Muscle layer of duodenum (tissue), 2 donors: ENCODE measurements at regions not wholly inside any gene's neighbourhood (a gene's known extent, or its start where the extent isn't known, plus 50 kb on each side); places are given as distances from the start of the nearest gene placed in this dataset.

Experiments
- H3K27ac ChIP-seq: one replicate; pipeline ENCODE4 v1.7.0; 2013; ENCODE audit warnings: mild to moderate bottlenecking, low read length
- H3K27me3 ChIP-seq: one replicate; pipeline ENCODE4 v1.7.0; 2013; ENCODE audit warnings: low read depth, mild to moderate bottlenecking, control low read depth, low read length
- H3K36me3 ChIP-seq, 2 donors: one replicate each; pipeline ENCODE4 v1.7.0; 2013; ENCODE audit warnings: low read length in 2 of 2, control low read depth in 1 of 2, mild to moderate bottlenecking in 1 of 2; ENCODE audit not compliant: insufficient read depth in 2 of 2, control insufficient read depth in 1 of 2
- H3K4me1 ChIP-seq, 2 donors: one replicate each; pipeline ENCODE4 v1.7.0; 2013; ENCODE audit warnings: low read length in 2 of 2, mild to moderate bottlenecking in 2 of 2, control low read depth in 1 of 2, moderate library complexity in 1 of 2; ENCODE audit not compliant: insufficient read depth in 2 of 2, control insufficient read depth in 1 of 2
- H3K4me3 ChIP-seq, 2 donors: one replicate each; pipeline ENCODE4 v1.7.0; 2013; ENCODE audit warnings: low read length in 2 of 2, low read depth in 1 of 2, mild to moderate bottlenecking in 1 of 2
- H3K9me3 ChIP-seq, 2 donors: one replicate each; pipeline ENCODE4 v1.7.0; 2013; ENCODE audit warnings: low read length in 2 of 2, control low read depth in 1 of 2, mild to moderate bottlenecking in 1 of 2; ENCODE audit not compliant: control insufficient read depth in 1 of 2
- donor health status: healthy.

DNA sequence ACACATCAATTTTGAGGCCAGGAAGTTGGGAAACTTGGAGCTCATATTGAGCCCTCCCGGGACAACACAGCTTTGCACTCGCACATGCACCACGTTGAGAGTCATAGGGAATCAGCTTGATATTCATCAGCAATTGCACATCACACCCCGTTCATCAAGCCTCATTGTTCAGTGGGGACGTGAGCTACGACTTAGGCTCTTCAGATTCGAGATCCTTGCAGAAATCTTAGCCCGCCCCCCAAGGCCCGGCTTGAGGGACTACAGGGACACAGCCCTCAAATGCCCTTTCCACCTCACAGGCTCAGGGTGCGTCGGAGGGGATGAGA is 93.0 kb upstream of the MAFB start:
- H3K4me1 ChIP-seq, result no peaks in the 10 kb centered on the region
- no peaks in the 10 kb centered on the region for H3K36me3 ChIP-seq
- no peak overlapping the region for H3K27ac ChIP-seq
- H3K9me3 ChIP-seq, result no peaks in the 10 kb centered on the region
- no peaks in the 10 kb centered on the region for H3K27me3 ChIP-seq
- H3K4me3 ChIP-seq, result no peak overlapping the region

DNA sequence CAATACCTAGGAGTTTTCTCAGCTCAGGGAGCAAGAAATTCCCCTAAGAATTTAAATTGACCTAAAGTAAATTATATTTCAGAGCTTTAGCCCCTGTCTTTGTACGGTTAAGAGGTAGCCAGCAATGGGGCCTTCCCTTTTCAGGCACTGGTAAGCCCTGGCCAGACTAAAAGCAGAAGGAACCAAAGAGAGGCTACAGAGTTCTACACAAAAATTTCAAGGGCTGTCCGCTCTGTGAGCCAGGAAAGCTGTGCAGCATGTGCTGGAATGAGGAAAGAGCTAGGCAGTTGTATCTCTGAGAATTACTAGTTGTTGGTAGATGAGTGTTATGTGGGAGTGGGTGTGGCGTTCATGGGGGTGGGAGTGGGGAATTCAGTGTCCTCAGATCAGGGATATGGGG is 96.3 kb upstream of the MAFB start:
- Histone ChIP-seq H3K27me3 (no peaks in the 10 kb centered on the region), H3K27ac (no peak overlapping the region), H3K4me1 (no peaks in the 10 kb centered on the region), H3K4me3 (no peak overlapping the region), H3K9me3 (no peaks in the 10 kb centered on the region), H3K36me3 (no peaks in the 10 kb centered on the region)

DNA sequence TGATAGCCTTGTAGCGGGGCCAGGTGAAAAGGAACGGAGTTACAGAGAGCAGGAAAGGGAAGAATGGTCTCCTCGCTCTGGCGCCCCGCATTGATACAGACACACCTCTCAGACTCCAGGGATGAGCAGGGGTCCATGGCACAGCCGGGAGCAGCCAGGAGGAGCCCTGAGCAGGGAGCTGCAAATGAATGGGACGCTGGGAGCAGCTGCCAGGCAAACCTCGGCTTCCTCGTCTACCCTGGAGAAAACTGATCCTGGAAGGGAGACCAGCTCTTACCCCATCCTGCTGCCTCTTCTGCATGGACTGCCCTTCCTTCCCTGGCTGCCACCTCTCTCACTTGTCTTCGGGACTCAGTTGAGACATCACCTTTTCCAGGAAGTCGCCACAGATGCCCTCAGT is 97.3 kb upstream of the MAFB start:
- Histone ChIP-seq H3K4me3 (no peak overlapping the region), H3K36me3 (no peaks in the 10 kb centered on the region), H3K9me3 (no peaks in the 10 kb centered on the region), H3K27me3 (no peaks in the 10 kb centered on the region), H3K4me1 (no peaks in the 10 kb centered on the region), H3K27ac (no peak overlapping the region)

DNA sequence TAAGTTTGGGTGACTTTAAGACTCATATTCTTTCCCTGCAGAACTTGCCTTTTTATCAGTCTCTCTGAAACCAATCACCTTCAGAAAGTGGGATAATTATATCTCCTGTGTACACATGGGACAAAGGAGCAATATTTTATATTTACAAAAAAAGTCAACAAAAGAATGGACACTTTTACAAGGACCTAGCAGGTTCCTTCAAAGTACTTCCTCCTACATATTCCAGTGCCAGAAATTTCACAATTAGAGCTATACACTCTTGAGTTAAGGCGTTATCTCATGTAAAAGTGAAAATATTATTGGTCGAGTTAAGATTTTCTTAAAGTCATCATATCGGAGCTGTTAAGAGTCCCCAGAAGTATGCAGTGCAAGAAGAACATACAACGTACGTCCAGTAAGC is 98.9 kb upstream of the MAFB start:
- no peaks in the 10 kb centered on the region for H3K27me3 ChIP-seq

DNA sequence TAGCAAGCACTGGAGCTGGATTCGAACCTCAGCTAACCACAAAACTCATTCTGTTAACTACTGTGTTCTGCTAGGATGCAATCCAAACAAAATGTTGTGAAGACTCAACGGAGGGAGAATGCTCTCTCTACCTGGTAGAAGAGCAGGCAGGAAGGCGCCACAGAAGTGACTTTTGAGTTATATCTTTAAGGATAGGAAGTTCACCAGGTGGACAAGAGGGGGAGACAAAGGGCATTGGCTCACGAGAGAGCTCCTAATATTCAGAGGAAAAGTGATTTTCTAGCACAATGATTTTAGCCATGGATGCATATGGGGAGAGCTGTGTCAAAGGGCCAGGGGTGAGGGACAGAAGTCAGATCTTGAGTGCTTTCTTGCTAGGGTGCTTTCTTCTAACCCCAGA is 108.4 kb upstream of the MAFB start:
- Histone ChIP-seq H3K27ac (no peak overlapping the region), H3K4me3 (no peak overlapping the region), H3K36me3 (no peaks in the 10 kb centered on the region), H3K4me1 (no peaks in the 10 kb centered on the region), H3K9me3 (no peaks in the 10 kb centered on the region), H3K27me3 (no peaks in the 10 kb centered on the region)

More for the DNA sequence above, 98.9 kb upstream of the MAFB start:
- Histone ChIP-seq H3K27ac (no peak overlapping the region), H3K9me3 (no peaks in the 10 kb centered on the region), H3K4me1 (no peaks in the 10 kb centered on the region), H3K4me3 (no peak overlapping the region), H3K36me3 (no peaks in the 10 kb centered on the region)

DNA sequence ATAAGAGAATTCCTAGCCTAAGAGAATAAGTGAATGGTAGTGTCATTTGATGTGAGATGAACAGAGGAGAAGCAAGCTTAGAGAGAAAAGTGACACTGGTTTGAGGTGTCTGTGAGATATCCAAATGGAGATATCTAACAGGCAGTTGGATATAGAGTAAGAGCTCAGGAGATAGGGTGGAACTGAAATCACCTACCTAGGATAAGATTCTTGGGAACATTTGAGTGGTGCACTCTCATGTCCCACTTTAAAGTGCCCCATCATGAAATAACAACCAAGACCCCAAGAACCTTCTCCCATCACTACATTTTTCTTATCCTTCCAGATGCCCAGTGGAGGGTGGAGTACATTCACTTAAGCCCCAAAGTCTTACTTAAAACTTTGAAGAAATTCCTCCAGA is 109.0 kb upstream of the MAFB start:
- no peaks in the 10 kb centered on the region for H3K9me3 ChIP-seq
- no peaks in the 10 kb centered on the region for H3K27me3 ChIP-seq
- H3K4me3 ChIP-seq, result no peak overlapping the region
- no peaks in the 10 kb centered on the region for H3K4me1 ChIP-seq
- no peaks in the 10 kb centered on the region for H3K36me3 ChIP-seq
- no peak overlapping the region for H3K27ac ChIP-seq

DNA sequence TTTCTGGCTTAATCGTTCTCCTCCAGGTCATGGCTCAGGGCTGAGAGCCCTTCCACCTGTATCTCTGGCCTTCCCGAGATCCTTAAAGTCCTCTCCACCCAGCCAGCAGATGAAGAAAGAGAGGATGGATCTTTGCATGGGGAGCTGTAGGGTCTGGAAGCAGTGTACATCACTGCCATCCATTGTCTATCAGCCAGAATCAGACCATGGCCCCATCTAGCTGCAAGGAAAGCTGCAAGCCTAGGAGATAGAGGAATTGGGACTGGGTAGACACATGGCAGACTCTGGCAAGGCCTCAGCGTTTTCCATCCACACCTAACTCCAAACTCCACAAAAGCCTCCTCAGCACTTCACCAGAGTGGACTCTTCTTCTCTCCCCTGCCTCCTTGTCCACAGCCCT is 113.8 kb upstream of the MAFB start:
- Histone ChIP-seq H3K4me3 (no peak overlapping the region), H3K27me3 (no peaks in the 10 kb centered on the region), H3K4me1 (peaks cover 0 to 10% of the 10 kb centered on the region in 2 donors), H3K9me3 (no peaks in the 10 kb centered on the region), H3K36me3 (no peaks in the 10 kb centered on the region), H3K27ac (no peak overlapping the region)

DNA sequence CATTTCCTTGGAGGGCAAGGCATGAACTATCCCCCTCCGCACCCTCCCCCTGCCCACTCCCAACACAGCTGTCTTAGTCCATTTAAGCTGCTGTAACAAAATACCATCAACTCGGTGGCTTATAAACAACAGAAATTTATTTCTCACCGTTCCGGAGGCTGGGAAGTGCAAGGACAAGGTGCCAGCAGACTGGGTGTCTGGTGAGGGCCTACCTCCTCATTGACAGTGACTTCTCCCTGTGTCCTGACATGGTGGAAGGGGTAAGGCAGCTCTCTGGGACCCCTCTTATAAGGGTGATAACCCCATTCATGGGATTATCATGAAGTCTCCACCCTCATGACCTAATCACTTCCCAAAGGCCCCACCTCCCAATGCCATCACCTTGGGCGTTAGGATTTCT is 114.3 kb upstream of the MAFB start:
- no peaks in the 10 kb centered on the region for H3K27me3 ChIP-seq
- H3K9me3 ChIP-seq, result no peaks in the 10 kb centered on the region
- peaks cover 0 to 10% of the 10 kb centered on the region in 2 donors for H3K4me1 ChIP-seq
- no peaks in the 10 kb centered on the region for H3K36me3 ChIP-seq
- H3K4me3 ChIP-seq, result no peak overlapping the region
- H3K27ac ChIP-seq, result no peak overlapping the region

DNA sequence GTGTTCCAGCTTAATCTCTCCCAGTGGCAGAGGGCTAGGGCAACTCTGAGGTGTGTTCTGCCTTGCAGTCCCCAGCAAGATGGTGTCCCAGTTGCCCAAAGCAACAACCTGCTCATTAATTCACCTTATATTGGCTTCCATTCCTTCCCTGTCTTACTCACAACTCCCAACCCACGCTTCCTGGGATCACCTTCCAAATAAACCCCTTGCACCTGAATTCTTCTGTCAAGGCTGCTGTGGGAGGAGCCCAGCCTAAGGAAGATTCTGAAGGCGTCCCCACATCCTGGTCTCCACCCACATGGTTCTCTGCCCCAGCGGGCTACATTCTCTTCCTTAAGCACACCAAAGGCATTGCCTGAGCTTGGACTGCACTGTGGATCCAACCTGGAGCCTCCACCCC is 116.6 kb upstream of the MAFB start:
- Histone ChIP-seq H3K27me3 (no peaks in the 10 kb centered on the region), H3K4me3 (no peak overlapping the region), H3K9me3 (no peaks in the 10 kb centered on the region), H3K36me3 (no peaks in the 10 kb centered on the region), H3K4me1 (peaks cover 0 to 10% of the 10 kb centered on the region in 2 donors), H3K27ac (no peak overlapping the region)

DNA sequence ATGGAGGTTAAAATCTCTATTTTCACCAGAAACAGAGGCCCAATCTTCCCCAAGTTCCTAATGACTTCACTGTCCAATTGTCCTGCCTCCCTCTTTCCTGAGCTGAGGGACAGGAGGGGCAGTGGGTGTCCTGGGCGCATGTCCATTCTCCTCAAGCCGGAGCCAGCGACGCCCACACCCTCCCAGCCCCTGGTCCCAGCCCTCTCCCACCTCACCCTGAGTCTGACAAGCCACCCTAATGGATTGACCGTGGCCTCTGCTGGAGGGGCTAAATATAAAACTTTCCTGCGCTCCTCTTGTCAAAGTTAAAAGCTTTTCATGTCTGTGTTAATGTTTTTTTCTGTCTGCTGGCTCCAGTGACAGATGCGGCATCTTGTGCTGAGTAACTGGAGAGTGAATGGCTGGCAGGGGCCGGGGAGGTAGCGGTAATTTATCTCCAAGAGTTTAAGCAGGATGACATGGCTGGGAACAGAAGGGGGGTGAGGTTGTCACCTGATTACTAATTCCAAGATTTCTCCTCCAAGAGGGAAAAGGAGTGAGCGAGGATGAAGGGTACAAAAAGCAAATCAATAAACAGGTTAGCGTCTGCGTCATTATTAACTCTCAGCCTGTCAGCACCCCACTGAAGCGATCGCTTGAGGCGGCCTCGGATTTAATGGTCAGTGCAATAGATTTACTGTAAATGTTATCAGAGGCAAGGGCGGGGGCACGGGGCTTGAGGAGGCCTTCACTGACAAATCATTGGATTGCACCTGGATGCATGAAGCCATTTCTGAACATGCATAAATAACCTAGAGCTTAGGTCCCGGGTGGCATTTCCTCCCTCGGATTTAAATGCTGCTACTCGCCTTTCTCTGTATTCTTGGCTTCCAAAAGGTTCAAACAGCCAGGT is 118.1 kb upstream of the MAFB start:
- Histone ChIP-seq H3K27ac (no peak overlapping the region), H3K36me3 (no peaks in the 10 kb centered on the region), H3K9me3 (no peaks in the 10 kb centered on the region), H3K4me3 (no peak overlapping the region), H3K4me1 (peaks cover 0 to 10% of the 10 kb centered on the region in 2 donors), H3K27me3 (no peaks in the 10 kb centered on the region)

DNA sequence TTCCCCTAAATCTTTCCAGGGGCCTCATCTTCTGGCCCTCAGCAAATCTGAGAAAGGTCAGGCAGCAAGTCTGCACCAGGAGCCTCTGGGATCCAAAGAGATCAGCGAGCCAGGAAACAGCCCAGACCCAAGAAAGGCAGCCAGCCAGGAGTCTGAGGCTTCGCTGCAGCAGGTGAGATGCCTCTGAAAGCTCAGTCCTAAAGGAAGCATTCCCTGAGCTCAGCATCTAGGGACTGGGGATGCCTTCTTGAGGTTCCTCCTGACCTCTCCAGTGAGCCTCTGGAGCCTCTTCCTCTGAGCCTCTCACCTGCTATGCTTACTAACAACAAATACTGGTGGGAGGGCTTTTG is 118.8 kb upstream of the MAFB start:
- Histone ChIP-seq H3K9me3 (no peaks in the 10 kb centered on the region), H3K4me1 (peaks cover 0 to 10% of the 10 kb centered on the region in 2 donors), H3K27me3 (no peaks in the 10 kb centered on the region), H3K36me3 (no peaks in the 10 kb centered on the region), H3K4me3 (no peak overlapping the region), H3K27ac (no peak overlapping the region)

DNA sequence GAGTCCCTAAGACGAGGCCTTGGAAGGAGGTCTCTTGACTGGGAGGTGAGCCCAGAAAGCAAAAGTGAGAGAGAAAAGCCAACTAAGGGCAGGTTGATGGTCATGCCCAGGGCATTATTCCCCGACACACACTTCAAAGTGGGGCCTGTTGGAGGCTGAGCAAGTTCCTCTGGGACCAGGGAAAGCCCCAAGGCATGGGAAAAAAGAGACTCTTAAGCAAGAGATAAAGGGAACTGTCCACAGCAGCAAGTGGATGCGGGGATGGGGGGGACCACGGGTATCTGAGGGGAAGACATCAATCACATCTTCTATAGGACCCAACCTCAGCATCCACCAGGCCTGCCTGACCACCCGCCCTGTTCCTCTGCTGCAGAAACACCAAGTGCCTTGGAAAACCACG is 119.9 kb upstream of the MAFB start:
- Histone ChIP-seq H3K36me3 (no peaks in the 10 kb centered on the region), H3K4me3 (no peak overlapping the region), H3K4me1 (peaks cover 0 to 10% of the 10 kb centered on the region in 2 donors), H3K27ac (no peak overlapping the region), H3K27me3 (no peaks in the 10 kb centered on the region), H3K9me3 (no peaks in the 10 kb centered on the region)
